Fibroblast of villous mesenchyme (primary cell): ENCODE measurements at regions not wholly inside any gene's neighbourhood (a gene's known extent, or its start where the extent isn't known, plus 50 kb on each side); places are given as distances from the start of the nearest gene placed in this dataset.
A peak's percentile ranks its signal among the peaks of the same experiment; 100 is the strongest.

Experiments used
- DNase-seq: peaks from one replicate; pipeline ENCODE4 v3.0.0-alpha.2; 2010; ENCODE audit warnings: low read depth
- H3K4me3 ChIP-seq: 2 replicates; pipeline ENCODE4 v1.5.1; 2011; ENCODE audit warnings: low read depth, mild to moderate bottlenecking, low read length
- CTCF ChIP-seq: IDR thresholded peaks from 2 replicates; pipeline ENCODE4 v1.5.1; 2012; ENCODE audit warnings: low read depth, mild to moderate bottlenecking, low read length; ENCODE audit not compliant: insufficient read depth

- no peak for DNase-seq
- peak overlapping the region; percentile 45 for H3K4me3 ChIP-seq
- TF ChIP-seq CTCF = no peak
Observed at GRCh38 chr14:23694949-23695663, 58.9 kb downstream of the DHRS2 start.

- peak overlapping the region; percentile 45 for H3K4me3 ChIP-seq
- TF ChIP-seq CTCF = no peak
- DNase-seq = no peak
Observed at GRCh38 chr14:23695664-23695999, 59.5 kb downstream of the DHRS2 start.

- no peak overlapping the region for H3K4me3 ChIP-seq
- no peak for TF ChIP-seq CTCF
- DNase-seq = no peak
Observed at GRCh38 chr14:23696701-23697239, 60.6 kb downstream of the DHRS2 start.

GRCh38 chr14:23697680-23698079, 61.5 kb downstream of the DHRS2 start:
- DNase-seq = no peak
- TF ChIP-seq CTCF = no peak
- H3K4me3 ChIP-seq = no peak overlapping the region

- H3K4me3 ChIP-seq = no peak overlapping the region
- no peak for TF ChIP-seq CTCF
- DNase-seq = no peak
Observed at GRCh38 chr14:23702656-23703426, 66.7 kb downstream of the DHRS2 start.

- no peak for DNase-seq
- no peak for TF ChIP-seq CTCF
- H3K4me3 ChIP-seq = no peak overlapping the region
Observed at GRCh38 chr14:23704890-23705289, 68.7 kb downstream of the DHRS2 start.
